ENCODE measurements at regions not wholly inside any gene's neighbourhood (a gene's known extent, or its start where the extent isn't known, plus 50 kb on each side); places are given as distances from the start of the nearest gene placed in this dataset.

DNA sequence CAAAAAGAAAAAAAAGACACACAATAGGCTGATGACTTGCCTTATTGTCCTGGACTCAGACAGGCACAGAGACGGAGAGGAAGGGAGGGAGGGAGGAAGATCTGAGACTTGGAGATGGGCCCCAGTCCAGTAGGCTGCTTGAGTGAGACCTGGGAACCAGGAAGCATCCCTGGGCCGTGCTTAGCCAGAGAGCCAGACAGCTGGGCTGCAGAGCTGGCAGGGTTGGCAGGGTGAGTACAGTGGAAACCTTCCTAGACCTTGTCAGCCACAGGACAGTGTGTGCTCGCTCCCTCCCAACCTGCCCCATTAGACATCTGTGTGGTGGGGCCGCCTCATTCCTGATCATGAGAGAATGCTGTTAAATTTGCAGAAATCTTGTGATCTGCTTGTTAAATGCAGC is 107.9 kb upstream of the ALDH1A3 start:
- TF ChIP-seq, protein P1, sequence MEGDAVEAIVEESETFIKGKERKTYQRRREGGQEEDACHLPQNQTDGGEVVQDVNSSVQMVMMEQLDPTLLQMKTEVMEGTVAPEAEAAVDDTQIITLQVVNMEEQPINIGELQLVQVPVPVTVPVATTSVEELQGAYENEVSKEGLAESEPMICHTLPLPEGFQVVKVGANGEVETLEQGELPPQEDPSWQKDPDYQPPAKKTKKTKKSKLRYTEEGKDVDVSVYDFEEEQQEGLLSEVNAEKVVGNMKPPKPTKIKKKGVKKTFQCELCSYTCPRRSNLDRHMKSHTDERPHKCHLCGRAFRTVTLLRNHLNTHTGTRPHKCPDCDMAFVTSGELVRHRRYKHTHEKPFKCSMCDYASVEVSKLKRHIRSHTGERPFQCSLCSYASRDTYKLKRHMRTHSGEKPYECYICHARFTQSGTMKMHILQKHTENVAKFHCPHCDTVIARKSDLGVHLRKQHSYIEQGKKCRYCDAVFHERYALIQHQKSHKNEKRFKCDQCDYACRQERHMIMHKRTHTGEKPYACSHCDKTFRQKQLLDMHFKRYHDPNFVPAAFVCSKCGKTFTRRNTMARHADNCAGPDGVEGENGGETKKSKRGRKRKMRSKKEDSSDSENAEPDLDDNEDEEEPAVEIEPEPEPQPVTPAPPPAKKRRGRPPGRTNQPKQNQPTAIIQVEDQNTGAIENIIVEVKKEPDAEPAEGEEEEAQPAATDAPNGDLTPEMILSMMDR (conservative IDR thresholded peaks at IDR 0.05; ENCODE audit: low read length): no peak
- no peak for TF ChIP-seq EZH2phosphoT487 (IDR thresholded peaks at IDR 0.05; ENCODE audit: borderline replicate concordance)
